BLaER1 (cell line): ENCODE measurements at regions not wholly inside any gene's neighbourhood (a gene's known extent, or its start where the extent isn't known, plus 50 kb on each side); places are given as distances from the start of the nearest gene placed in this dataset.
"Not testable (repeated sequence)": the region's sequence is repeated elsewhere in the genome, so short reads cannot be mapped to it uniquely, and the experiment has no call there.

Experiments used
- H3K27ac ChIP-seq: shearing (Covaris generic); formaldehyde crosslinking; 2 replicates; pipeline ENCODE4 v1.8.1; 2022
- H3K27me3 ChIP-seq: shearing (Covaris generic); formaldehyde crosslinking; 2 replicates; pipeline ENCODE4 v1.8.1; 2022
- H3K36me3 ChIP-seq: shearing (Covaris generic); formaldehyde crosslinking; 2 replicates; pipeline ENCODE4 v1.8.1; 2022
- H3K4me1 ChIP-seq: shearing (Covaris generic); formaldehyde crosslinking; 2 replicates; pipeline ENCODE4 v1.8.1; 2022
- H3K4me2 ChIP-seq: shearing (Covaris generic); formaldehyde crosslinking; 2 replicates; pipeline ENCODE4 v1.8.1; 2022
- H3K4me3 ChIP-seq: shearing (Covaris generic); formaldehyde crosslinking; 2 replicates; pipeline ENCODE4 v1.8.1; 2022
- H3K9ac ChIP-seq: shearing (Covaris generic); formaldehyde crosslinking; 2 replicates; pipeline ENCODE4 v1.8.1; 2022
- H3K9me3 ChIP-seq: shearing (Covaris generic); formaldehyde crosslinking; 2 replicates; pipeline ENCODE4 v1.8.1; 2022
- H4K20me1 ChIP-seq: shearing (Covaris generic); formaldehyde crosslinking; 2 replicates; pipeline ENCODE4 v1.8.1; 2022
- Cebpa-rat ChIP-seq: shearing (Covaris generic); IDR thresholded peaks from 2 replicates; pipeline ENCODE4 v1.8.1; 2022

- Histone ChIP-seq H4K20me1 (no peaks in the 10 kb centered on the region), H3K9ac (no peak overlapping the region), H3K4me3 (no peak overlapping the region), H3K9me3 (no peaks in the 10 kb centered on the region), H3K27me3 (no peaks in the 10 kb centered on the region), H3K36me3 (no peaks in the 10 kb centered on the region), H3K27ac (no peak overlapping the region), H3K4me1 (peaks cover 26% of the 10 kb centered on the region), H3K4me2 (no peak overlapping the region)
- no peak for TF ChIP-seq Cebpa-rat
Measured at GRCh38 chr10:63675171-63675570, 154.0 kb downstream of the REEP3 start.

- no peaks in the 10 kb centered on the region for H4K20me1 ChIP-seq
Measured at GRCh38 chr10:63677001-63677400, 155.8 kb downstream of the REEP3 start.

GRCh38 chr10:63680545-63680944 lies 159.3 kb downstream of the REEP3 start:
- H3K9me3 ChIP-seq, H3K27me3 ChIP-seq, H3K36me3 ChIP-seq, H4K20me1 ChIP-seq, H3K27ac ChIP-seq, H3K4me3 ChIP-seq, H3K4me1 ChIP-seq, H3K9ac ChIP-seq, H3K4me2 ChIP-seq: not testable (repeated sequence)

More at GRCh38 chr10:63677001-63677400, 155.8 kb downstream of the REEP3 start:
- Histone ChIP-seq H3K9ac (no peak overlapping the region), H3K4me3 (no peak overlapping the region), H3K9me3 (no peaks in the 10 kb centered on the region), H3K27me3 (no peaks in the 10 kb centered on the region), H3K36me3 (no peaks in the 10 kb centered on the region), H3K4me2 (no peak overlapping the region), H3K4me1 (peaks cover 12% of the 10 kb centered on the region), H3K27ac (no peak overlapping the region)
- TF ChIP-seq Cebpa-rat, result no peak

- Histone ChIP-seq H4K20me1 (no peaks in the 10 kb centered on the region), H3K4me3 (no peak overlapping the region), H3K4me2 (no peak overlapping the region), H3K9ac (no peak overlapping the region), H3K9me3 (no peaks in the 10 kb centered on the region), H3K27me3 (no peaks in the 10 kb centered on the region), H3K4me1 (no peaks in the 10 kb centered on the region), H3K36me3 (no peaks in the 10 kb centered on the region), H3K27ac (no peak overlapping the region)
- no peak for TF ChIP-seq Cebpa-rat
Measured at GRCh38 chr10:63681993-63682697, 160.9 kb downstream of the REEP3 start.

GRCh38 chr10:63682698-63683052 lies 161.5 kb downstream of the REEP3 start:
- H4K20me1 ChIP-seq, H3K4me2 ChIP-seq, H3K4me1 ChIP-seq, H3K9me3 ChIP-seq, H3K27ac ChIP-seq, H3K4me3 ChIP-seq, H3K9ac ChIP-seq, H3K36me3 ChIP-seq, H3K27me3 ChIP-seq: not testable (repeated sequence)

GRCh38 chr10:63683223-63683622 lies 162.0 kb downstream of the REEP3 start:
- no peaks in the 10 kb centered on the region for H3K9me3 ChIP-seq

GRCh38 chr10:63683686-63684085 lies 162.5 kb downstream of the REEP3 start:
- H3K36me3 ChIP-seq, result no peaks in the 10 kb centered on the region
- no peak overlapping the region for H3K9ac ChIP-seq
- H3K4me1 ChIP-seq, result no peaks in the 10 kb centered on the region
- no peak overlapping the region for H3K4me3 ChIP-seq
- no peak overlapping the region for H3K27ac ChIP-seq
- no peak overlapping the region for H3K4me2 ChIP-seq
- no peaks in the 10 kb centered on the region for H3K9me3 ChIP-seq
- H4K20me1 ChIP-seq, result no peaks in the 10 kb centered on the region
- no peaks in the 10 kb centered on the region for H3K27me3 ChIP-seq
- TF ChIP-seq Cebpa-rat, result no peak

More at GRCh38 chr10:63683223-63683622, 162.0 kb downstream of the REEP3 start:
- H3K27me3 ChIP-seq, result no peaks in the 10 kb centered on the region
- H3K4me3 ChIP-seq, result no peak overlapping the region
- no peak for TF ChIP-seq Cebpa-rat
- H3K27ac ChIP-seq, result no peak overlapping the region
- no peak overlapping the region for H3K4me2 ChIP-seq
- no peaks in the 10 kb centered on the region for H4K20me1 ChIP-seq
- no peak overlapping the region for H3K9ac ChIP-seq
- H3K36me3 ChIP-seq, result no peaks in the 10 kb centered on the region
- H3K4me1 ChIP-seq, result no peaks in the 10 kb centered on the region

- no peaks in the 10 kb centered on the region for H3K4me1 ChIP-seq
Measured at GRCh38 chr10:63684257-63684936, 163.2 kb downstream of the REEP3 start.

GRCh38 chr10:63689768-63690167 lies 168.6 kb downstream of the REEP3 start:
- no peaks in the 10 kb centered on the region; the same call in 1 of the 2 replicates for H3K9me3 ChIP-seq
- no peak overlapping the region for H3K27ac ChIP-seq
- H3K27me3 ChIP-seq, result no peaks in the 10 kb centered on the region
- no peaks in the 10 kb centered on the region for H4K20me1 ChIP-seq
- no peak overlapping the region for H3K4me2 ChIP-seq
- H3K9ac ChIP-seq, result no peak overlapping the region
- no peak for TF ChIP-seq Cebpa-rat
- H3K4me3 ChIP-seq, result no peak overlapping the region
- peaks cover 8% of the 10 kb centered on the region; the same call in 1 of the 2 replicates for H3K4me1 ChIP-seq
- H3K36me3 ChIP-seq, result no peaks in the 10 kb centered on the region

More at GRCh38 chr10:63684257-63684936, 163.2 kb downstream of the REEP3 start:
- Histone ChIP-seq H3K36me3 (no peaks in the 10 kb centered on the region), H3K27ac (no peak overlapping the region), H4K20me1 (no peaks in the 10 kb centered on the region), H3K4me2 (no peak overlapping the region), H3K9me3 (no peaks in the 10 kb centered on the region), H3K27me3 (no peaks in the 10 kb centered on the region), H3K4me3 (no peak overlapping the region), H3K9ac (no peak overlapping the region)
- TF ChIP-seq Cebpa-rat, result no peak

DNA sequence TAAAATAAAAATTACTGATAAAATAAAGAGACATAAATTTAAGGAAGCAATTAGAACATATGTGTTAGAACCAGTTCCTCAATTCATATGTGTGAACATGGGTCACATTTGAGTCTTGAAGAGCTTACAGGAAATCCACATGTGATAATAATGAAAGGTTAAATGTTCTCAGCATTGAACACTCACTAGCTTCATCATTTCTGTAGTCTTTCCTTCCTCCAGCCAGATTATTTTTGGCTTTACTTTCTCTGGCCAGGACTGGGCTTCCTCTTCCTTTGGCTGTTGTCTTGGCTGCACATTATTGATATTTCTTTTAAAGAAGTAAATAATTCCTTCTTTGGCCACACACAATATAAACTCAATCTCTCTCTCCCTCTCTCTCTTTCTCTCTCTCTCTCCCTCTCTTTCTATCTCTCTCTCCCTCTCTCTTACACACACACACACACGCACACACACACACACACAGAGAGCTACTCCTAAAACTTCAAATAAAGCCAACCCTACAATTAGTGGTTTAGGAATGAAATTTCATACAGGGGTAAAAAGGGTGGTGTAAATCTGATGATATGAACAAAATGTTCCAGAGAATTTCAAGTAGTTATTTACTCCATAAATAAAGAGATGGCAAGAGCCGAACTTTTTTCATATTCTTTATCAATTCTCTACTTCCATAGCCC lies 171.2 kb downstream of the REEP3 start:
- Histone ChIP-seq H3K4me3 (no peak overlapping the region), H3K9me3 (no peaks in the 10 kb centered on the region; the same call in 1 of the 2 replicates), H3K9ac (no peak overlapping the region), H3K4me2 (0 out of 2 replicates have a peak overlapping the region, but pooled peaks have one; percentile 4), H3K27me3 (no peaks in the 10 kb centered on the region), H3K4me1 (peaks cover 8% of the 10 kb centered on the region; the same call in 1 of the 2 replicates), H4K20me1 (no peaks in the 10 kb centered on the region), H3K36me3 (no peaks in the 10 kb centered on the region), H3K27ac (no peak overlapping the region)
- no peak for TF ChIP-seq Cebpa-rat

- not testable (repeated sequence) for H3K27me3 ChIP-seq, H3K4me2 ChIP-seq
Measured at GRCh38 chr10:63693021-63693420, 171.8 kb downstream of the REEP3 start.

More at GRCh38 chr10:63693021-63693420, 171.8 kb downstream of the REEP3 start:
- H4K20me1 ChIP-seq, H3K4me3 ChIP-seq, H3K4me1 ChIP-seq, H3K9ac ChIP-seq, H3K36me3 ChIP-seq, H3K9me3 ChIP-seq, H3K27ac ChIP-seq: not testable (repeated sequence)
